ENCODE measurements at regions not wholly inside any gene's neighbourhood (a gene's known extent, or its start where the extent isn't known, plus 50 kb on each side); places are given as distances from the start of the nearest gene placed in this dataset.

DNA sequence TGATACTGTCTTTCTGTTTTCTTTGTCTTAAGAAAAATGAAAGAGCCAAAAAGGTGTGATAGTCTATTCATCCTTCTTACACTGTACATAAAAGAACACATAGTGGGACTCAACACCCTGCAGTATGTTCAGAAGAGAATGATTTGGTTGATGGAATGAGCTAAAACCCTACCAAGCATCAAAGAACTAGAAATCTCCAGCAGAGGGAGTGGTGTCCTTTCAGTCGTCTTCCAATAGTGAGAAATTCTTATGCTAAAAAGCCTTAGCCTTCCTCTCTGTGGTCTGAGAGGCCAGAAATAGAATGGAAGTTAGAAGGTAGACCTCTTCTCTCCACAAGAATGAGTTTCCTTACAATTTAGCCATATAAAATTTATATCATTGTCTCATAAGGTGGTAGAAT lies 393.4 kb upstream of the SEL1L start:
- no peak overlapping the region for H3K4me3 ChIP-seq
- H3K36me3 ChIP-seq (ENCODE audit: low read depth): no peaks in the 10 kb centered on the region
- H3K4me1 ChIP-seq (ENCODE audit: low read depth): no peaks in the 10 kb centered on the region
- TF ChIP-seq, protein P1, sequence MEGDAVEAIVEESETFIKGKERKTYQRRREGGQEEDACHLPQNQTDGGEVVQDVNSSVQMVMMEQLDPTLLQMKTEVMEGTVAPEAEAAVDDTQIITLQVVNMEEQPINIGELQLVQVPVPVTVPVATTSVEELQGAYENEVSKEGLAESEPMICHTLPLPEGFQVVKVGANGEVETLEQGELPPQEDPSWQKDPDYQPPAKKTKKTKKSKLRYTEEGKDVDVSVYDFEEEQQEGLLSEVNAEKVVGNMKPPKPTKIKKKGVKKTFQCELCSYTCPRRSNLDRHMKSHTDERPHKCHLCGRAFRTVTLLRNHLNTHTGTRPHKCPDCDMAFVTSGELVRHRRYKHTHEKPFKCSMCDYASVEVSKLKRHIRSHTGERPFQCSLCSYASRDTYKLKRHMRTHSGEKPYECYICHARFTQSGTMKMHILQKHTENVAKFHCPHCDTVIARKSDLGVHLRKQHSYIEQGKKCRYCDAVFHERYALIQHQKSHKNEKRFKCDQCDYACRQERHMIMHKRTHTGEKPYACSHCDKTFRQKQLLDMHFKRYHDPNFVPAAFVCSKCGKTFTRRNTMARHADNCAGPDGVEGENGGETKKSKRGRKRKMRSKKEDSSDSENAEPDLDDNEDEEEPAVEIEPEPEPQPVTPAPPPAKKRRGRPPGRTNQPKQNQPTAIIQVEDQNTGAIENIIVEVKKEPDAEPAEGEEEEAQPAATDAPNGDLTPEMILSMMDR (IDR thresholded peaks at IDR 0.05): no peak
- DNase-seq (no peak), ATAC-seq (no peak)
- no peaks in the 10 kb centered on the region for H3K9me3 ChIP-seq
- intact Hi-C loops (cut with DNase I, micrococcal nuclease): no loop called here

- H3K9me3 ChIP-seq: no peaks in the 10 kb centered on the region
- H3K4me3 ChIP-seq: no peak overlapping the region
- H3K36me3 ChIP-seq (ENCODE audit: low read depth): no peaks in the 10 kb centered on the region
- H3K4me1 ChIP-seq (ENCODE audit: low read depth): no peaks in the 10 kb centered on the region
- intact Hi-C loops (cut with DNase I, micrococcal nuclease): no loop called here
- ATAC-seq (no peak), DNase-seq (no peak)
- TF ChIP-seq, protein P1 (IDR thresholded peaks at IDR 0.05): no peak
Observed at GRCh38 chr14:81931828-81932227, 398.2 kb upstream of the SEL1L start.

GRCh38 chr14:81936348-81936747 lies 402.7 kb upstream of the SEL1L start:
- TF ChIP-seq, protein P1 (IDR thresholded peaks at IDR 0.05): no peak
- ATAC-seq: no peak
- no peaks in the 10 kb centered on the region for H3K36me3 ChIP-seq (ENCODE audit: low read depth)
- DNase-seq: no peak
- no peak overlapping the region for H3K4me3 ChIP-seq
- intact Hi-C loops (cut with DNase I, micrococcal nuclease): no loop called here
- no peaks in the 10 kb centered on the region for H3K4me1 ChIP-seq (ENCODE audit: low read depth)
- no peaks in the 10 kb centered on the region for H3K9me3 ChIP-seq

GRCh38 chr14:81936902-81937301 lies 403.2 kb upstream of the SEL1L start:
- Histone ChIP-seq H3K9me3 (no peaks in the 10 kb centered on the region), H3K4me3 (no peak overlapping the region), H3K4me1 (ENCODE audit: low read depth) (no peaks in the 10 kb centered on the region), H3K36me3 (ENCODE audit: low read depth) (no peaks in the 10 kb centered on the region)
- TF ChIP-seq, protein P1 (IDR thresholded peaks at IDR 0.05): no peak
- DNase-seq (no peak), ATAC-seq (no peak)
- intact Hi-C loops (cut with DNase I, micrococcal nuclease): no loop called here

GRCh38 chr14:81938341-81938740 lies 404.7 kb upstream of the SEL1L start:
- Histone ChIP-seq H3K36me3 (ENCODE audit: low read depth) (no peaks in the 10 kb centered on the region), H3K4me3 (no peak overlapping the region), H3K9me3 (no peaks in the 10 kb centered on the region), H3K4me1 (ENCODE audit: low read depth) (no peaks in the 10 kb centered on the region)
- intact Hi-C loops (cut with DNase I, micrococcal nuclease): no loop called here
- TF ChIP-seq, protein P1 (IDR thresholded peaks at IDR 0.05): no peak
- DNase-seq (no peak), ATAC-seq (no peak)

- no peak for DNase-seq
- Histone ChIP-seq H3K9me3 (no peaks in the 10 kb centered on the region), H3K4me1 (ENCODE audit: low read depth) (no peaks in the 10 kb centered on the region), H3K4me3 (no peak overlapping the region), H3K36me3 (ENCODE audit: low read depth) (no peaks in the 10 kb centered on the region)
- no peak for ATAC-seq
- intact Hi-C loops (cut with DNase I, micrococcal nuclease): no loop called here
- TF ChIP-seq, protein P1 (IDR thresholded peaks at IDR 0.05): no peak
Observed at GRCh38 chr14:81940651-81941050, 407.0 kb upstream of the SEL1L start.

Data from mucosa of descending colon (tissue), 3 donors.